ENCODE measurements at regions not wholly inside any gene's neighbourhood (a gene's known extent, or its start where the extent isn't known, plus 50 kb on each side); places are given as distances from the start of the nearest gene placed in this dataset.

GRCh38 chr2:181814057-181814491, 77.5 kb upstream of the ITPRID2 start:
- TF ChIP-seq CTCF (IDR thresholded peaks at IDR 0.05), result no peak
- no peak for TF ChIP-seq ZBTB33 (IDR thresholded peaks at IDR 0.05; ENCODE audit: borderline replicate concordance, low read depth)
- TF ChIP-seq MEF2A (IDR thresholded peaks at IDR 0.05; ENCODE audit: borderline replicate concordance, low read depth), result no peak
- no peak for TF ChIP-seq RAD21 (IDR thresholded peaks at IDR 0.05; ENCODE audit: low read length)
- no peak for TF ChIP-seq MXI1 (IDR thresholded peaks at IDR 0.05; ENCODE audit: low read depth, low read length)
- no peak for TF ChIP-seq EZH2phosphoT487 (IDR thresholded peaks at IDR 0.05; ENCODE audit: borderline replicate concordance, low read depth)
- TF ChIP-seq TCF12 (IDR thresholded peaks at IDR 0.05), result no peak
- no peak for TF ChIP-seq TEAD4 (IDR thresholded peaks at IDR 0.05; ENCODE audit: borderline replicate concordance, insufficient read depth)
- no peak for TF ChIP-seq POLR2AphosphoS5 (IDR thresholded peaks at IDR 0.05; ENCODE audit: low read depth, low read length)
- no peak for TF ChIP-seq SMC3 (IDR thresholded peaks at IDR 0.05; ENCODE audit: low read depth, low read length)
- TF ChIP-seq EP300 (IDR thresholded peaks at IDR 0.05; ENCODE audit: borderline replicate concordance in 1 of 2, low read depth in 1 of 2, low read length in 1 of 2), result no peak
- TF ChIP-seq MAX (IDR thresholded peaks at IDR 0.05; ENCODE audit: low read depth), result no peak
- no peak for TF ChIP-seq FOXJ3 (CRISPR knock-in tag; IDR thresholded peaks at IDR 0.05)

Data from SK-N-SH (cell line).